GM12891 (cell line): ENCODE measurements at regions not wholly inside any gene's neighbourhood (a gene's known extent, or its start where the extent isn't known, plus 50 kb on each side); places are given as distances from the start of the nearest gene placed in this dataset.

Source experiments
- PAX5 ChIP-seq: IDR thresholded peaks from 2 replicates; pipeline ENCODE4 v1.6.1; 2011; ENCODE audit warnings: low read length, moderate library complexity, mild to moderate bottlenecking; ENCODE audit not compliant: insufficient read depth, severe bottlenecking
- POLR2A ChIP-seq: IDR thresholded peaks from 2 replicates; pipeline ENCODE4 v1.6.1; 2011; ENCODE audit warnings: low read depth, low read length, control low read depth
- POLR2AphosphoS5 ChIP-seq: IDR thresholded peaks from 2 replicates; pipeline ENCODE4 v1.6.1; 2011; ENCODE audit warnings: low read depth, low read length, control low read depth
- POU2F2 ChIP-seq: IDR thresholded peaks from 2 replicates; pipeline ENCODE4 v1.6.1; 2011; ENCODE audit warnings: low read depth, mild to moderate bottlenecking, control low read depth, low read length, moderate library complexity
- SPI1 ChIP-seq: IDR thresholded peaks from 2 replicates; pipeline ENCODE4 v1.6.1; 2011; ENCODE audit warnings: low read depth, low read length, control low read depth
- TAF1 ChIP-seq: IDR thresholded peaks from 2 replicates; pipeline ENCODE4 v1.6.1; 2011; ENCODE audit warnings: low read depth, low read length, control low read depth

DNA sequence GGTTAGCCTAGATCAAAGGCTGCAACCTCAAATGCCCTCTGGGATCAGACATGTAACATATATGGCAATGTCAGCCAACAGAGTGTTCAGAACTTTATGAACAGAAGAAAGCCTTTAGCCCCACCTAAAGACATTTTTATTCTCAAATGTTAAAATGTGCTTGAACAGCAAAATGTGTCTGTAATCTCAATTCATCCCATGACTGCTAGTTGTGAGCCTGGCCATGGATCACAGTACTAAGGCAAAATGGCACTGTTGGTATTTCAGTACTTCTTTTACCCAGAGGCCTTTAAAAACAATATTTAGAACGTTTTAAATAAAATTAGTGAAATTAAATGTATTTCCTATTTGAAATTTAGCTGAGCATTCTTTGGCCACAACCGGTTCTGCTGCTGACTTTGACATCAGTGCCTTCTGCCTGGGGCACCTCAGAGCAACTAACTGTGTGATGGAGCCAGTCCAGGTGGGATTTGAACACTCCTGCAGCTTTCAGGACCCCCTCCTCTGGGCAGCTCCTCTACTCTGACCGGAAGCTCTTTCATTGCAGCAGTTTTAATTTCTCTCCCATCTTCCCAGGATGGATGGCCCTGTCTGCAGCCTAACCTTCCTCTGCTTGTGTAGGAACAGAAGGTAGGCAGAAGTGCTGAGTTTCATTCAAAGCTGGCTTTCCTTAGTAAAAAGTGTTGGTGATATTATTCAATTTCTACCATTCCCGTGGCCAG lies 68.3 kb upstream of the NFIA start:
- no peak for TF ChIP-seq TAF1
- no peak for TF ChIP-seq POLR2A
- TF ChIP-seq POU2F2 = no peak
- no peak for TF ChIP-seq POLR2AphosphoS5
- TF ChIP-seq SPI1 = no peak
- TF ChIP-seq PAX5 = no peak
